Urinary bladder (tissue), 3 donors: ENCODE measurements at regions not wholly inside any gene's neighbourhood (a gene's known extent, or its start where the extent isn't known, plus 50 kb on each side); places are given as distances from the start of the nearest gene placed in this dataset.

Experiments
- DNase-seq: peaks from one replicate; pipeline ENCODE4 v3.0.0-alpha.2; 2015; ENCODE audit errors: extremely low spot score
- H3K27ac ChIP-seq: one replicate; pipeline ENCODE4 v1.5.1; 2013; ENCODE audit warnings: low read depth, mild to moderate bottlenecking, moderate library complexity
- H3K36me3 ChIP-seq: one replicate; pipeline ENCODE4 v1.6.1; 2013; ENCODE audit warnings: mild to moderate bottlenecking, moderate library complexity; ENCODE audit not compliant: insufficient read depth
- H3K4me1 ChIP-seq: one replicate; pipeline ENCODE4 v1.6.1; 2013; ENCODE audit warnings: mild to moderate bottlenecking, moderate library complexity; ENCODE audit not compliant: insufficient read depth
- H3K4me3 ChIP-seq: one replicate; pipeline ENCODE4 v1.5.1; 2013; ENCODE audit warnings: low read depth, low read length
- WGBS: extraction: QIAGEN DNeasy Blood & Tissue Kit; methylation state at CpG from one replicate; pipeline ENCODE4 v1.1.7; 2013; 5-methylcytosine and 5-hydroxymethylcytosine counted together
- donor health status: healthy with polysubstance abuse.
- donor health status: healthy.

DNA sequence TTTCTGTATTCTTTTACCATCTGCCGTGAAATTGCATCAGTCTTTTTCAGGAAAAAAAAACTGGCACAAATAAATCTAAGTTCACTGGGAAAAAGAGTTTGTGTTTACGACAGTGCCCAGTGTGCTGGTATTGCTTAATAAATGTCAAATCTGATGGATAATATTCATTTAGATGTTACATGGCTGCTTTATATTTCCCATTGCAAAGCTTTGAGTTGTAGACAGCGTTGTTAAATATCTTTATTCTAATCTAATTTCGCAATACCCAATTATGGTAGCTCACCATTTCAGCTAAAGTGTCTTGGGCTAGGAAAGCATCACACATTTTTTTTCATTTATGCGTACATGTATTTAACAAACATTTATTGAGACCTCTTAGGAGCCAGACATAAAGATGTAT lies 1994.5 kb upstream of the FLRT2 start:
- 92% methylated on average over 5 of the region's 5 CpGs for WGBS
- Histone ChIP-seq H3K4me1 (no peaks in the 10 kb centered on the region), H3K27ac (no peak overlapping the region), H3K4me3 (no peak overlapping the region), H3K36me3 (no peaks in the 10 kb centered on the region)
- no peak for DNase-seq

DNA sequence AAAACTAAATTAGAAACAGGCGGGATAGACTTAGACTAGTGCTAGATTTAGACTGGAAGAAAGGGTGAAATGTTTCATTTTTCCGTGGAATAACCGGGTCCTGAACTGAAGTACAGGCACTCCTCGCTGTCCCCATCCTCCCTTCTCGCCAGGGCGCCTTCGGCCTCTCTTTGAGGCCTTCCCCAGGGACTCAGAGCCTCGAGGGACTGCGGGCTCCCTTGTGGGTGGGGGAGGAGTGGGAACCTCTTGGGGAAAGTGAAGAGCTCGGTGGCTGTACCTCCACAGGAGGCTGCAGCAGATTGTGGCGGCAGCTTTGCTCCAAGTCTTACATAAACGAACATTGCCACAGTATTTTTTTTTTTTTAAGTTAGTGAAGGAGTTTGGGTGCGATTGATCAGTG lies 1988.8 kb upstream of the FLRT2 start:
- DNase-seq, result no peak
- WGBS, result 94% methylated on average over 13 of the region's 13 CpGs
- Histone ChIP-seq H3K4me3 (no peak overlapping the region), H3K27ac (no peak overlapping the region), H3K4me1 (no peaks in the 10 kb centered on the region), H3K36me3 (no peaks in the 10 kb centered on the region)

DNA sequence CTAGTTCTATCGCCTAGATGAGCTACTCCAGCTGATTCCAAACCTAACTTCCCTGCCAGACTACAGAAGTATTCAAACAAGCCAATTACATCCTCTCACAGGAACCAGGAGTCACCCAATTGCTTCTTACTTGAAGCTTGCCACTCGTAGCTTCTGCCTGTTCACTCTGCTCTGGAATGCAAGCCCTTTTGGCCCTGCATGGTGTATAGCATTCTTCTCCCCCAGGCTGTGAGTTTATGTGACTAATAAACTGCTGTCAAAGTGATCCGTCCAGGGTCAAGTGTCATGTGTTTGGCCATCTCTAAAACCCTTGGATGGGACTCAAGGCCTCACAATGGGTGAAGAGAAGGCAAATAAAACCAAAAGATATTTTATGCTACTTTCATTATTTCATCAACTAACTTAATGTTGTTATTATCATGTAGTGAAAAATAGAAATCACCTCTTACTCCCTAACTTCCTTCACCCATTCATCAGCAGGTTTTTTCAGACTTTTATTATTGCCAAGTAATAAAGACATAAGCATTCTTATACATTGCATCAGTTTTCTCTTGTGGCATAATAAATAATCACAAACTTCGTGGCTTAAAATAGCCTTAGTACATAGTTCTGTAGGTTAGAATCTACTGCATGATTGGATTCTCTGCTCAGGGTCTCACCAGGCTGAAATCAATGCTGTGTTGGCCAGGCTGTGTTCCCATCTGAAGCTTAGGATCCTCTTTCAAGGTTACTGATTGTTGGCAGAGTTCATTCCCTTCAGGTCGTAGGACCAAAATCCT lies 1981.7 kb upstream of the FLRT2 start:
- H3K27ac ChIP-seq, result no peak overlapping the region
- no peak for DNase-seq
- 45% methylated on average over 5 of the region's 5 CpGs for WGBS
- H3K4me1 ChIP-seq, result no peaks in the 10 kb centered on the region
- no peak overlapping the region for H3K4me3 ChIP-seq
- no peaks in the 10 kb centered on the region for H3K36me3 ChIP-seq

DNA sequence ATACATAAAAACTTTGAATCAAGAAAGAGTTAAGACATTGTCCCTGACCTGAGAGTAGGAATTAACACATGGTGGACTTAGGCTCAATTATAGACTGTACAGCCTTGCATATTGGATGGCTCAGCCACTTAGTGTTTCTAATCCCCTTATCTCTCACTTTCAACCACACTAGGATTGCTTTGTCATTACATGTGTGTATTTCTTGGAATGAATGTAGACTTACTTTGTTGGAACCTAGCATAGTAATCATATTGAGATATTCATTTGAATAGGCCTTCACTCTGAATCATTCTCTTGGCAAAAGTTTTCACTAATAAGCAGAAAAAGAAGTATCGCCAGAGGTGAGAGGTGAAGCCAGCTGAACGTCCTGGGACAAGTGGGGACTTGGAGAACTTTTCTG lies 1973.9 kb upstream of the FLRT2 start:
- Histone ChIP-seq H3K36me3 (no peaks in the 10 kb centered on the region), H3K27ac (no peak overlapping the region), H3K4me1 (no peaks in the 10 kb centered on the region), H3K4me3 (no peak overlapping the region)
- no peak for DNase-seq
- WGBS, result 82% methylated on average over 2 of the region's 2 CpGs

DNA sequence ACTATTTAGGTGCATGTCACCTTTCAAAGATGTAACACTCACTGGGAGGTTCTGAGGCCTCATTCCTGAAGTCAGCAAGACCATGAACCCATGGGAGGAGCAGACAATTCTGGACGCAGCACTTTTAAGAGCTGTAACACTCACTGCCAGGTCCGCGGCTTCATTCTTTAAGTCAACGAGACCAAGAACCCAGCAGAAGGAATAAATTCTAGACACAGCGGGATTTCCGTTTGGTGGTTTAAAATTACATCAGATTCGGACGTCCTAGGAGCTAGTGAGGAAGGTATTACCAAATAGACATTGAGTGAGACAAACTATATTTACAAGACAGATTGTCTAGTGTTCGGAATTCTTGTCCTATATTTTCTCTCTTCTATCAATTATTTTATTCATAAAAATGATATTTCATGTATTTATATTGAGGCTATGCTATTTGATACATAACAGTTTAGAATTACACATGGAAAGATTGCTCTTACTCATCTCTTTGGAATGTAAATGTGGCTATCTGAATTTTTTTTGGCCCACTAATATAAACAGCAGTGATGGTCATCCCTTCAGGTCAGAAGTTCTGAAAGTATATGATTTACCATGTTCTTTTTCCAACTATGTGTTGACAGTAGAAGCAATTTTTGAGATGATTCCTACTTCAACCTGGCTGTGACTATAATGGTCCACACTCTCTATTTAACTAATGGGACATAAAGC lies 1973.0 kb upstream of the FLRT2 start:
- Histone ChIP-seq H3K4me1 (no peaks in the 10 kb centered on the region), H3K36me3 (no peaks in the 10 kb centered on the region), H3K4me3 (no peak overlapping the region), H3K27ac (no peak overlapping the region)
- DNase-seq, result no peak
- 95% methylated on average over 9 of the region's 9 CpGs for WGBS

DNA sequence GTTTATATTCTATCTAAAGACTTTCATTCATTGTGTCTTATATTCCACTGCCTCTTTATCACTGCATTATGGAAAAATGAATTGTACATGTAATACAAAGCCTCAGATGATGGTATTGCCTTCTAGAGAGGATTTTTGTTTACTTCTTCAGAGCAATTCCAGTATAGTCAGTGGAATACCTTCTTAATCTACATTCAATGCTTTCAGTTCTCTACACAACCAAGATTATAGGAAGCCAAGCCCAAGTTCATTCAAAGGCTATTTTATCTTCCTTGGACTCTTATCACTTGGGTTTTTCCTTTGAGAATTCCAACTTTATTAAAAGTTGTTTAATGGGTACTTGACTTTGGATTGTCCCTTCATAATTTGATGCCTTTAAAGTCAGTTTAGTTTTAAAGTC lies 1971.0 kb upstream of the FLRT2 start:
- Histone ChIP-seq H3K27ac (no peak overlapping the region), H3K36me3 (no peaks in the 10 kb centered on the region), H3K4me3 (no peak overlapping the region), H3K4me1 (no peaks in the 10 kb centered on the region)
- DNase-seq, result no peak

DNA sequence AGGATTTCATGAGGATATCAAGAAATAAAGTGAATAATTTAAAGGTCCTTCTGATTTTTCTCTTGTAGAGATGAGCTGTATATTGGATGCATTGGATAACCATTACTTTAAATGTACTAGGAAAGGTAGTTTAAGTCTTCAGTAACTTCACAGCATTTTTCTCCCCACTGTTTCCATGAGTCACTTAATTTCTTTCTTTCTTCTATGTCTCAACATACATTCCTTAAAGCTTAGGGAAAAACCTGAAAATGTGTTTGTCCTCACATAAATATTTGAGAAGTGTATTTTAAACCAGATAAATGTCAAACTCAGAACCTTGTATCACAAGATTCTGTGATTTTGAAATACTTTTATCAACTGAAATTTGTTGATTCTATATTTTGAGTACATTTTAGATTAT lies 1970.2 kb upstream of the FLRT2 start:
- no peak overlapping the region for H3K4me3 ChIP-seq

DNA sequence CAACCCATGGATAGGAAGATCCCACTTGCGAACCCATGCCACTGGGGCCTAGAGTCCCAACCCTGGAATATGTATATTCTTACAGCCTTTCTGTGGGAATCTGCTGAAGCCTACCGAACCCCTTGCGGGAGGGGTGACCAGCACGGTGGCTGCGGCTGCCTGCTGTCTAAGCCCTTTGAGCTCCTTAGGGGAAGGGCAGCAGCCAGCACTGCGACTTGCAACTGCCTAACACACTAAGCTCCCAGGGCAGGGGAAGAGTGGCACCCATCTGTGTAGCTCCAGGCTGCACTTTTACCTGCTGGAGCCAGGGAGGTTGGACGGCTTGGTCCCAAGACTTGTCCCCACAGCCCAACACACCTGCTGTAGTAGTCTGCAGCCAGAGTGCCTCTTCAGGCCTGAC lies 1968.7 kb upstream of the FLRT2 start:
- Histone ChIP-seq H3K36me3 (no peaks in the 10 kb centered on the region), H3K4me1 (no peaks in the 10 kb centered on the region), H3K4me3 (no peak overlapping the region), H3K27ac (no peak overlapping the region)
- DNase-seq, result no peak
- WGBS, result 98% methylated on average over 7 of the region's 7 CpGs

More for the DNA sequence above, 1970.2 kb upstream of the FLRT2 start:
- Histone ChIP-seq H3K4me1 (no peaks in the 10 kb centered on the region), H3K36me3 (no peaks in the 10 kb centered on the region), H3K27ac (no peak overlapping the region)
- DNase-seq, result no peak

DNA sequence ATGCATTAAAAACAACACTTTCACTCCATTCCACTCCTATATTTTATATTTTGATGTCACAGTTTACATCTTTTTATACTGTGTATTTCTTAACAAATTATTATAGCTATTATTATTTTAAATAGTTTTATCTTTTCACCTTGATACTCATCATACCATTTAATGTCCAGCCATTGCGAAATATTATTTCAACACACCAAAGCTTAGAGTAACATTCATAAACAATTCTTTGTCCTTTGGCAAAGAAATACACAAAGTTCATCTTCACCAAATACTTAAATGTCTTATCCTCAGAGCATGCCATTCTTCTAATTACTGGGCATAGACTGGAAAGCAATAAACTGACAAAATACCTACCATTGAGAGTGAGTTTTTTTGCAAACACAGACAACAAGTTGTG lies 1963.4 kb upstream of the FLRT2 start:
- WGBS, result 89% methylated on average over 1 of the region's 1 CpG
- H3K4me3 ChIP-seq, result no peak overlapping the region
- DNase-seq, result no peak
- H3K36me3 ChIP-seq, result no peaks in the 10 kb centered on the region
- no peaks in the 10 kb centered on the region for H3K4me1 ChIP-seq
- no peak overlapping the region for H3K27ac ChIP-seq

DNA sequence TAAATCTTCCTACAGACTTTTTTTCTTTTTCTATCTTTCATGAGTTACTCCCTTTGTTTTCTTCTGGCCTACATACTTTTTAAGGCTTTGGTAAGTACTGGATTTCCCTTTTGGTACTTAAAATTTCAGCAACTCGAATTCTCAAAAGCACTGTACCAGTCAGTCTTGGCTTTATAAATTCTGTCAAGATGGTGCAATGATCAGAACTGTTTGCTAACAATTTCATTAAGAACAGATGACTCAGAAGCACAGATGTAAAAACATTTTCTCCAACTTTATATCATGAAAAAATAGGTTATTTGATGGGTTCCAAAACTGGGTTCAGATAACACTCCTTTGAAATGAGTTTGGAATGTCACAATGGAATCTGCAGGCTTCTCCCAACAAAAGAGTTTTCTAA lies 1961.8 kb upstream of the FLRT2 start:
- Histone ChIP-seq H3K4me1 (no peaks in the 10 kb centered on the region), H3K36me3 (no peaks in the 10 kb centered on the region), H3K4me3 (no peak overlapping the region), H3K27ac (no peak overlapping the region)
- DNase-seq, result no peak
- WGBS, result 84% methylated on average over 1 of the region's 1 CpG

DNA sequence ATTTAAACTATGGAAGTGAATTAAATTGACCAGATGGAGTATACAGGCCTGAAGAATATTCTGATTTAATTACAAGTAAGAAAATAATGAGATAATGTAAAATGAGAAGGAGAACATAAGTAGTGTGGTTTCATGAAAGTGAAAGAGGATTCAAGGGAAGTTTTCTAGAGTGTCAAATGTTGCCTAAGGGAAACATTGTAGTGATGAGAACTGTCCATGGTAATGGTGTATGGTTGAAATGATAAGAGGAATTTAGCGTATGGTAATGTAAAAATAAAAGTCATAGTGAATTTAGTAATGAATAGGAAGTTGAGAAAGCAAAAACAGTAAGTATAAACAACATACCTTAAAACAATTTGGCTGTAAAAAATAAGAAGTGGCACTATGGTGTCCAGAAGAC lies 1954.6 kb upstream of the FLRT2 start:
- Histone ChIP-seq H3K27ac (no peak overlapping the region), H3K4me3 (no peak overlapping the region), H3K4me1 (no peaks in the 10 kb centered on the region), H3K36me3 (no peaks in the 10 kb centered on the region)
- no peak for DNase-seq
- WGBS, result 66% methylated on average over 1 of the region's 1 CpG

DNA sequence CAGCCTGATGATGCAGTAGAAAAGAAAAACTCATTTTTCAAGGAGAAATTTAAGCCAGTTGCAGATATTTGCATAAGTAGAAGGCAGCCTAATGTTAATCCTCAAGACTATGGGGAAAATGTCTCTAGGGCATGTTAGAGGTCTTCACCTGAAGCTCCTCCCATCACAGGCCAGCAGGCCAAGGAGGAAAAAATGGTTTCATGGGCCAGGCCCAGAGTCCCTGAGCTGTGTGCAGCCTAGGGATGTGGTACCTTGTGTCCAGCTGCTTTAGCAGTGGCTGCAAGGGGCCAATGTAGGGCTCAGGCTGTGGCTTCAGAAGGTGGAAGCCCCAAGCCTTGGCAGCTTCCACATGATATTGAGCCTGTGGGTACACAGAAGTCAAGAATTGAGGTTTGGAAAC lies 1946.7 kb upstream of the FLRT2 start:
- H3K36me3 ChIP-seq, result no peaks in the 10 kb centered on the region
- H3K4me1 ChIP-seq, result no peaks in the 10 kb centered on the region
- no peak for DNase-seq
- no peak overlapping the region for H3K27ac ChIP-seq
- H3K4me3 ChIP-seq, result no peak overlapping the region

DNA sequence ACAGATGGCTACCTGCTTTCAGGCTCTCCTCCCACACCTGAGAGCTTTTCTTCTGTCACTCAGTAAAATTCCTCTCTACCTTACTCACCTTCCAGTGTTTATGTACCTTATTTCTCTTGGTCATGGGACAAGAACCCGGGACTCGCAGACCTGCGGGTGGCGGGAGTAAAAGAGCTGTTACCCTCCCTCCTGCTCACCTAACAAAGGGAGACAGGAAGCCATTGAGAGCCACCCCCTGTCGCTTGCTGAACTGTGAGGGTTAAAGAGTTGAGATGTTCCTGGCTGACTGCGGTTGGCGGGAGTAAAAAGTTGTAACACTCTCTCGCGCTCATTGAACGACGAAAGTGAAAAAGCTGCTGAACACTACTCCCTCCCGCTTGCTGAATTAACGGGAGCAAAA lies 1935.1 kb upstream of the FLRT2 start:
- no peak for DNase-seq
- WGBS, result 97% methylated on average over 13 of the region's 13 CpGs
- Histone ChIP-seq H3K4me1 (no peaks in the 10 kb centered on the region), H3K36me3 (no peaks in the 10 kb centered on the region), H3K27ac (no peak overlapping the region), H3K4me3 (no peak overlapping the region)

DNA sequence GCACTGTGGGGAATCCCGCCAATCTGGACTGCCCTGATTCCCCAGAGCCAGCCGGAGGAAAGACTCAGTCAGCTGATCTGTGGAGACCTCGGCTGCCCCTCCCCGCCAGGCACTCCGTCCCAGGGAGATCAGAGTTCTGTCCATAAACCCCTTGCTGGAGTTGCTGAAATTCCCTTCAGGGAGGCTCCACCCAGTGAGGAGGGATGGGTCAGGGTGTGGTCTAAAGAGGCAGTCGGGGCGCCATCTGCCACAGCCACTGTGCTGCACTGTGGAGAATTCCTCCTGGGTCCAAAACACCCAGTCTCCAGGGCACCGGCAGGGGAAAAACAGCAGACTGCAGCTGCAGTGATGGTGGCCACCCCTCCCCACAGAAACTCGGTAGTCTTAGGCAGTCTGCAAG lies 1922.3 kb upstream of the FLRT2 start:
- Histone ChIP-seq H3K4me1 (no peaks in the 10 kb centered on the region), H3K27ac (no peak overlapping the region), H3K4me3 (no peak overlapping the region), H3K36me3 (no peaks in the 10 kb centered on the region)
- WGBS, result 93% methylated on average over 9 of the region's 9 CpGs
- DNase-seq, result no peak
